ENCODE measurements at regions not wholly inside any gene's neighbourhood (a gene's known extent, or its start where the extent isn't known, plus 50 kb on each side); places are given as distances from the start of the nearest gene placed in this dataset.

- POLR2A ChIA-PET (ENCODE audit: partially characterized antibody) = no interaction called here
- Histone ChIP-seq H3K4me1 (replicated peaks in 1 of 4; ENCODE audit: control insufficient read depth in 3 of 4, insufficient read depth in 4 of 4, low read length in 3 of 4) (peaks cover 0 to under 1% (median 0%) of the 10 kb centered on the region in 4 experiments; a peak in 1 of 7 replicates), H4K20me1 (replicated peaks in 1 of 2; ENCODE audit: control insufficient read depth in 1 of 2, insufficient read depth in 2 of 2, low read length in 2 of 2) (peaks cover 0 to 2% of the 10 kb centered on the region in 2 experiments), H2BK5ac (ENCODE audit: low read depth, low read length) (no peak overlapping the region), H2AK5ac (ENCODE audit: low read depth, low read length) (no peak overlapping the region), H3K36me3 (ENCODE audit: control insufficient read depth in 2 of 4, insufficient read depth in 4 of 4, low read length in 3 of 4) (no peaks in the 10 kb centered on the region), H4K91ac (replicated peaks; ENCODE audit: insufficient read length, low read length) (no peak overlapping the region), H2BK15ac (ENCODE audit: low read length) (no peak overlapping the region), H3K14ac (ENCODE audit: insufficient read length) (no peak overlapping the region), H3K79me1 (ENCODE audit: low read depth, low read length) (no peaks in the 10 kb centered on the region; the same call in 1 of the 2 replicates), H3K4me2 (ENCODE audit: insufficient read depth in 1 of 2, low read depth in 2 of 2, low read length in 2 of 2) (no peak overlapping the region), H3K9ac (replicated peaks in 1 of 4; ENCODE audit: extremely low read depth in 1 of 4, low read depth in 3 of 4, low read length in 3 of 4) (no peak overlapping the region), H3K56ac (replicated peaks; ENCODE audit: insufficient read length, low read depth, low read length) (no peak overlapping the region), H2BK20ac (ENCODE audit: low read length) (no peak overlapping the region), H3K9me3 (ENCODE audit: insufficient read depth in 2 of 2, low read depth in 1 of 2, low read length in 1 of 2) (no peaks in the 10 kb centered on the region; a peak in 1 of 4 replicates), H3K18ac (ENCODE audit: extremely low read depth, low read length) (no peak overlapping the region), H4K5ac (ENCODE audit: insufficient read length, low read depth, low read length) (no peak overlapping the region), H3K4ac (replicated peaks; ENCODE audit: insufficient read length, low read depth, low read length) (no peak overlapping the region), H2AFZ (ENCODE audit: low read length) (no peak overlapping the region), H3K79me2 (ENCODE audit: control insufficient read depth in 1 of 2, insufficient read depth in 2 of 2, low read length in 2 of 2) (no peaks in the 10 kb centered on the region), H3K23ac (ENCODE audit: insufficient read length) (no peak overlapping the region), H3K27me3 (replicated peaks in 1 of 4; ENCODE audit: control insufficient read depth in 3 of 4, extremely low read depth in 1 of 4, insufficient read depth in 3 of 4, low read length in 3 of 4) (no peaks in the 10 kb centered on the region), H3K27ac (ENCODE audit: low read depth, low read length) (no peak overlapping the region), H2BK12ac (ENCODE audit: low read depth, low read length) (no peak overlapping the region), H3K4me3 (ENCODE audit: extremely low read depth in 1 of 4, insufficient read depth in 2 of 4, low read depth in 3 of 4, low read length in 4 of 4) (no peak overlapping the region), H4K8ac (ENCODE audit: extremely low read depth, insufficient read depth, low read length) (no peak overlapping the region), H2BK120ac (replicated peaks; ENCODE audit: low read depth, low read length) (no peak overlapping the region), H3K23me2 (ENCODE audit: low read depth, low read length) (no peaks in the 10 kb centered on the region)
- no peak for DNase-seq (ENCODE audit: low read depth in 1 of 2, low spot score in 2 of 2)
- no peak for TF ChIP-seq BACH1 (IDR thresholded peaks at IDR 0.05; ENCODE audit: low read length)
- TF ChIP-seq RFX5 (IDR thresholded peaks at IDR 0.05; ENCODE audit: borderline replicate concordance, low read depth, low read length) = no peak
- no peak for TF ChIP-seq POLR2A (IDR thresholded peaks at IDR 0.05; ENCODE audit: control extremely low read depth in 1 of 2, low read depth in 2 of 2, low read length in 2 of 2)
- no peak for TF ChIP-seq SIX5 (IDR thresholded peaks at IDR 0.05; ENCODE audit: low read depth, low read length)
- no peak for FAIRE-seq
- WGBS, 2 experiments (ENCODE audit: extremely low coverage in 1 of 2, insufficient coverage in 1 of 2, insufficient read length in 1 of 2, insufficient replicate concordance in 2 of 2, low coverage in 1 of 2, low lambda C conversion rate in 2 of 2, missing lambda C conversion rate in 1 of 2) = 77% methylated on average over 5 of the region's 5 CpGs; no CpG with 5 or more reads in 1 of the 2 experiments
- CTCF ChIA-PET (ENCODE audit: partially characterized antibody) = no interaction called here
Observed at GRCh38 chr12:111110556-111110955, 190.2 kb upstream of the MYL2 start.
